Smooth muscle cell (in vitro differentiated cells): ENCODE measurements at regions not wholly inside any gene's neighbourhood (a gene's known extent, or its start where the extent isn't known, plus 50 kb on each side); places are given as distances from the start of the nearest gene placed in this dataset.
A peak's percentile ranks its signal among the peaks of the same experiment; 100 is the strongest.

Experiments
- DNase-seq: peaks from one replicate; lab custom pipeline; 2025; ENCODE audit not compliant: unreplicated experiment; lab: John Stamatoyannopoulos, UW
- H2AFZ ChIP-seq: fragments of 200-600 bp; sonication (generic); 2 replicates; pipeline ENCODE4 v1.6.0; 2016; ENCODE audit warnings: antibody characterized with exemption, low read depth, mild to moderate bottlenecking
- H3F3A ChIP-seq: fragments of 200-600 bp; sonication (generic); 2 replicates; pipeline ENCODE4 v1.6.0; 2017; ENCODE audit warnings: antibody characterized with exemption, low read depth
- H3K27ac ChIP-seq: fragments of 200-600 bp; sonication (generic); 2 replicates; pipeline ENCODE4 v1.5.1; 2016; ENCODE audit warnings: low read depth, mild to moderate bottlenecking
- H3K27me3 ChIP-seq: fragments of 200-600 bp; sonication (generic); 2 replicates; pipeline ENCODE4 v1.6.1; 2016; ENCODE audit warnings: low read depth, mild to moderate bottlenecking
- H3K36me3 ChIP-seq: fragments of 200-600 bp; sonication (generic); 2 replicates; pipeline ENCODE4 v1.5.1; 2016; ENCODE audit warnings: low read depth
- H3K4me1 ChIP-seq: fragments of 200-600 bp; sonication (generic); 2 replicates; pipeline ENCODE4 v1.5.1; 2016; ENCODE audit warnings: low read depth
- H3K4me2 ChIP-seq: fragments of 200-600 bp; sonication (generic); 2 replicates; pipeline ENCODE4 v1.6.0; 2016; ENCODE audit warnings: mild to moderate bottlenecking
- H3K4me3 ChIP-seq: fragments of 200-600 bp; sonication (generic); 2 replicates; pipeline ENCODE4 v1.5.1; 2016; ENCODE audit warnings: mild to moderate bottlenecking
- H3K79me2 ChIP-seq: fragments of 200-600 bp; sonication (generic); 2 replicates; pipeline ENCODE4 v1.6.0; 2016; ENCODE audit warnings: low read depth, mild to moderate bottlenecking
- H3K9ac ChIP-seq: fragments of 200-600 bp; sonication (generic); 2 replicates; pipeline ENCODE4 v1.6.0; 2016; ENCODE audit warnings: low read depth
- H3K9me3 ChIP-seq: fragments of 200-600 bp; sonication (generic); replicated peaks from 2 replicates; pipeline ENCODE4 v1.5.1; 2016; ENCODE audit warnings: low read depth
- H4K20me1 ChIP-seq: fragments of 200-600 bp; sonication (generic); 2 replicates; pipeline ENCODE4 v1.6.0; 2016; ENCODE audit warnings: low read depth
- CTCF ChIP-seq: fragments of 200-600 bp; sonication (generic); IDR thresholded peaks from 2 replicates; pipeline ENCODE4 v1.5.1; 2017; ENCODE audit warnings: borderline replicate concordance, mild to moderate bottlenecking, antibody characterized with exemption; ENCODE audit not compliant: insufficient read depth, poor library complexity, severe bottlenecking
- WGBS: methylation state at CpG from one replicate; pipeline ENCODE4 v1.1.7; 2016; ENCODE audit warnings: low lambda C conversion rate; 5-methylcytosine and 5-hydroxymethylcytosine counted together

DNA sequence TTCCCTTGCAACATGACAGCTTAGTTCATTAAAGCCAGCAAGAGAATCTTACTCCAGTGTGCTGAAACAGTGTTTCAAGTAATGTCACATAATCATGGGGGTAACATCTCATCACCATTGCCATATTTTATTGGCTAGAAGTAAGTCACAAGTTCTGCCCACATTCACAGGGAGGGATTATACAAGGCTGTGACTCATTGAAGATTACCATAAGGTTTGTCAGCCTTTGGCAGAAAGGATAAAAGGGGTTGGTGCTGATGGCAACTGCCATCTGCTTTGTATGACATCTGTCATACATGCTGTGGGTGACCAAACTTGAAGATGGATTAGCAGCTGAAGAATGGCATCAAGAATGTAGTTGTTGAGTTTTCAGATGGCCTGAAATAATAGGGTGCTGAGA, 61.2 kb downstream of the KCNE4 start:
- no peak overlapping the region for H3K4me3 ChIP-seq
- no peak overlapping the region for H3K4me2 ChIP-seq
- H3K36me3 ChIP-seq, result no peaks in the 10 kb centered on the region
- no peak for TF ChIP-seq CTCF
- H3K9me3 ChIP-seq, result no peaks in the 10 kb centered on the region
- H3K27me3 ChIP-seq, result no peaks in the 10 kb centered on the region
- no peak overlapping the region for H3K9ac ChIP-seq
- H3F3A ChIP-seq, result peaks cover 4% of the 10 kb centered on the region
- H3K79me2 ChIP-seq, result no peaks in the 10 kb centered on the region
- DNase-seq, result no peak
- H3K27ac ChIP-seq, result peak overlapping the region; percentile 70
- H4K20me1 ChIP-seq, result no peaks in the 10 kb centered on the region
- H3K4me1 ChIP-seq, result peaks cover 3% of the 10 kb centered on the region
- H2AFZ ChIP-seq, result no peak overlapping the region

DNA sequence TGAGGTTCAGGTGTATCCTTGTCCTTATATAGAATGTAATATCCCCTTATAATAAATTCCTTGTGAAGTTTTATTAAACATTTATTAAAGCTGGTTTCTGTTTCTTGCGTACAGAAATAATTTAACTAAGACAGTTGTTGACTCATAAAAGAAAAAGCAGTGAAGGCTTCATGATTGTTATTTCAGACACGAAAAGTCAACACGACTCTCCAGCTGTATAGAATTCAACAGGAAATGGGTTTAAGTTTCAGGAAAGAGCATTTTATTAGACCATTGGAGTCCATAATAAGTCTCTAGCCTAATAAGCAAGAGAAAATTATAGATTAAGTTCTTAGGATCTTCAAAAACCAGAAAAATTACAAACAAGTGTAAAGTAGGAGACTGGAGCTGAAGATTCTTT, 62.2 kb downstream of the KCNE4 start:
- Histone ChIP-seq H3K9me3 (no peaks in the 10 kb centered on the region), H3F3A (no peaks in the 10 kb centered on the region), H2AFZ (peak overlapping the region; percentile 26), H4K20me1 (no peaks in the 10 kb centered on the region), H3K79me2 (no peaks in the 10 kb centered on the region), H3K4me2 (no peak overlapping the region), H3K9ac (no peak overlapping the region), H3K4me3 (no peak overlapping the region), H3K27ac (peak overlapping the region; percentile 70), H3K27me3 (no peaks in the 10 kb centered on the region), H3K36me3 (no peaks in the 10 kb centered on the region), H3K4me1 (no peaks in the 10 kb centered on the region)
- no peak for TF ChIP-seq CTCF
- no peak for DNase-seq
- WGBS, result 38% methylated on average over 3 of the region's 3 CpGs

DNA sequence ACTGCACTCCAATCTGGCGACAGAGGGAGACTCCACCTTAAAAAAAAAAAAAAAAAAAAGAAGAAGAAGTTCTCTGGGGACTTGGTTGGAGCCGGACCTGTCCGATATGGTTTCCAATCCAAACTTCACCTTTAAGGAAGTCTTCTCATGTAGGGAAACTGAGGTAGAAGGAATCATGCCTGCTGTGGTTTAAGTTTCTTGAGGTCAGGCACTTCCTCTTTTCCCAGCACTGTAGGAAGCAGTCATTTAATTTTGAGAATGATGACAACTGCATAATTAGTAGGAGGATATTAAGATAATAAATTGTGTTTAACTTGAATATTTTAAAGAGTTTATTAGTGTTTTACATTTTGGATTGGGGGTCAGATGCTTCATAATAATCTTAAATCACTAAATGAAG, 62.9 kb downstream of the KCNE4 start:
- no peak overlapping the region for H3K9ac ChIP-seq
- no peaks in the 10 kb centered on the region for H3K36me3 ChIP-seq
- H3K4me3 ChIP-seq, result no peak overlapping the region
- no peak for TF ChIP-seq CTCF
- H4K20me1 ChIP-seq, result no peaks in the 10 kb centered on the region
- no peaks in the 10 kb centered on the region for H3K27me3 ChIP-seq
- WGBS, result 100% methylated on average over 2 of the region's 3 CpGs
- no peaks in the 10 kb centered on the region for H3K4me1 ChIP-seq
- no peak overlapping the region for H3K27ac ChIP-seq
- no peaks in the 10 kb centered on the region for H3F3A ChIP-seq
- no peak overlapping the region for H3K4me2 ChIP-seq
- DNase-seq, result no peak
- H2AFZ ChIP-seq, result no peak overlapping the region
- H3K9me3 ChIP-seq, result no peaks in the 10 kb centered on the region
- H3K79me2 ChIP-seq, result no peaks in the 10 kb centered on the region

DNA sequence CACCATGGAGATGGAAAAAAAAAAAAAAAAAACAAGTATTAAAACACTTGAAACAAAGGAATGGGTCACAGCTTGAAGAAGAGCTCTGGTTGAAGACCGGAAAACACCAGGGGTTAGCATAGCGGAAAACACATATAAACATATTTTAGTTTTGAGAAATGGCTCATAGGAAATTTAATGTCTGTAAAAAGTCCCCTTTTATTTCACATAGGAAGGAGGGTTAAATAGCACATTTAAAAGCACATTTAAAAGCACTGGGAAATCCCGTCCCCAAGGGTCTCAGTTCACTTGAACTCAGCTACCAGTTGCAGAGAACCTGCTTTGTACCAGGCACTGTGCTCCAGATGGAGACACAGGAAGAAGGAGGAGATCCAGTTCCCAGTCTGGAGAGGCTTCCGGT, 65.5 kb downstream of the KCNE4 start:
- Histone ChIP-seq H3F3A (no peaks in the 10 kb centered on the region), H3K27ac (no peak overlapping the region), H3K9ac (no peak overlapping the region), H3K27me3 (no peaks in the 10 kb centered on the region), H2AFZ (no peak overlapping the region), H4K20me1 (no peaks in the 10 kb centered on the region), H3K4me3 (no peak overlapping the region), H3K9me3 (no peaks in the 10 kb centered on the region), H3K4me2 (no peak overlapping the region), H3K36me3 (no peaks in the 10 kb centered on the region), H3K79me2 (no peaks in the 10 kb centered on the region), H3K4me1 (no peaks in the 10 kb centered on the region)
- 95% methylated on average over 4 of the region's 4 CpGs for WGBS
- DNase-seq, result no peak
- TF ChIP-seq CTCF, result no peak
